HG03571 (cell line): ENCODE measurements at regions not wholly inside any gene's neighbourhood (a gene's known extent, or its start where the extent isn't known, plus 50 kb on each side); places are given as distances from the start of the nearest gene placed in this dataset.
"Not testable (repeated sequence)": the region's sequence is repeated elsewhere in the genome, so short reads cannot be mapped to it uniquely, and the experiment has no call there.

Experiments used
- ATAC-seq: cut with Tn5 transposase; IDR thresholded peaks from one replicate; pipeline ENCODE4 v1.9.1; 2021; ENCODE audit not compliant: unreplicated experiment

DNA sequence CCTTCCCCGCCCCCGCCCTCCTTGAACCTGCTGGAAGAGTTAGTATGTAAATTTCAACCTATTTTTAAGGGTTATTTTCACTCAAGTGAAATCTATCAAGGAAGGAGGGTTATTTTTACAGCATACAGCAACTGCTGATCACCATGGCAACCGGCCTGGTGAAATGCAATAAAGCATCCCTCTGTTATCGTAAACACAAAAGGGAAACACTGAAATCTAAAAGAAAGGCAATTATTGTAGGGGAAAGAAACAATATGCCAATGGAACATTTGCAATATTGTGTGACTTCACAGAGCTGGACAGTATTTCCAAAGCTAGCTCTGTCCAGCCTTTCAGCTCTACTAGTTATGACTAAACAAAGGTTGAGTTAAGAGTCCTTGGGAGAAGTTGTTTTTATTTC lies 588.3 kb upstream of the PBX1 start:
- no peak for ATAC-seq

DNA sequence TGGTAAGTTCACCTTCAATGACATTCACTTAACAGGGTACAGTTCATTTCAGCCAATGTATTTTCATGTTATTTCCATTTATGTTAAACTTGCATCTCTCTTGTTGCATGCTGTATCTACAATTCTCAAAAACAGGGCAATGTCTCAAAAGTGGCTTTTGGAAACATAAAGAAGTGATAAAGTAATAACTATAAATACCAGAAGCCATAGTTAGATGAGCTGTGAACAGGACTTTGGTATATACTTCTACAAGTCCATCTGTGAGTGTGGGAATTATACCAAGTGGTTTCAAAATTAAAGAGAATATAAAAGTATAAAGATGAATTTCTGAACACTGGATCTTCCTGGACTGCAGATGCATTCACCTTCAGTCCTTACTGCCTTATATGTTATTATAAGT lies 585.4 kb upstream of the PBX1 start:
- no peak for ATAC-seq

DNA sequence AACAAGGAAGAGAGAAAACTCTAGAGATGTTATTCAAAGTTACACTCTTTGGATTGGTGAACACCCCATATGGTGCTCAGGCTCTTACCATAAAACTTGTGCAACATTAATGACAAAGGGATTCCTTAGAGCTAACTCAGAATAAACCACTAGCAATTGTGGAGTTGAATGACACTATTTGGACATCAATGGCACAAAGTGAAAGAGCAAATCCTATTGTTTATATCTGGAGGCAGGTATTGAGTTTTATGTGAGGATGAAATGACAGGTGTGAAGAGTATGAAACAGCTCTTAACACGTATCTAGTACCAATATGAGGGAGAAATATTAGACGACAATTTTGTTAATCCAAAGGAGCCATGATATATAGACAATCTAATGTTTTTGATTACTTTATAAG lies 584.9 kb upstream of the PBX1 start:
- ATAC-seq, result no peak

DNA sequence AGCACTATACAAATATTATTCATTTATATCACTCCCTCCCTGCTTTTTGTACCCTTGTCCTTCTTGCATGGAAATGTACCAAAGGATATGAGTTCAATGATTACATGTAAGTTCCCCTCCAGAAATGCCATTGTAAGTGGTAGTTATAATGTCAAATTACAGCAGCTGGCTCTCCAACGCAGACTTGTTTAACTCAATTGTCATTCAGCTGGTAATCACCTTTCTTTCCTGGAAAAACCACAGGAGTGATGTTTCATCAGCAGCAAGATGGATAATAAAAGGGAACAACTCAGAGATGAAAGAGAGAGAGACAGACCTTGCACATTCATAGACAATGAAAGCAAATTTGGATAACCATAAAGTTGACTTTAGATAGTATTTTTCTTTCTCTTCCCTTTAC lies 578.6 kb upstream of the PBX1 start:
- no peak for ATAC-seq

DNA sequence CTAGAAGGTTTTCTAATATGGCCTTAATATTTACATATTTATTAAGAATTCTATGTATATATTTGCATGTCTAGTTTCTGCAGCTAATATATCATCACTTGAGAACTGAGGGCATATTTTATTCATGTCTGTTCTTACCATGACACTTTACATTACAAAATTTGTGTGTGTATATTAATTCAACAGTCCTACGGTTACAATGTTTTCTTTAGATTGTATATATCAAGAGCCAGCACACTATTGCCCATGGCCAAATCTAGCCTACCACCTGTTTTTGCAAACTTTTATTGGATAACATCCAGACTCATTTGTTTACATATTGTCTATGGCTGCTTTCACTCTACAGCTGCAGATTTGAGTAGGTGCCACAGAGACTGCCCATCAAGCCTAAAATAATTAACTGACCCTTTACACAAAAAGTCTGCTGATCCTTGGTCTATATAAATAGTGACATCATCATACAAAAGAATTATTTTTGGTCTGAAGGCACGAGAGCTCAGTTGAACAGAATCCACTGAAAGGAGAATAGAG lies 577.4 kb upstream of the PBX1 start:
- no peak for ATAC-seq

DNA sequence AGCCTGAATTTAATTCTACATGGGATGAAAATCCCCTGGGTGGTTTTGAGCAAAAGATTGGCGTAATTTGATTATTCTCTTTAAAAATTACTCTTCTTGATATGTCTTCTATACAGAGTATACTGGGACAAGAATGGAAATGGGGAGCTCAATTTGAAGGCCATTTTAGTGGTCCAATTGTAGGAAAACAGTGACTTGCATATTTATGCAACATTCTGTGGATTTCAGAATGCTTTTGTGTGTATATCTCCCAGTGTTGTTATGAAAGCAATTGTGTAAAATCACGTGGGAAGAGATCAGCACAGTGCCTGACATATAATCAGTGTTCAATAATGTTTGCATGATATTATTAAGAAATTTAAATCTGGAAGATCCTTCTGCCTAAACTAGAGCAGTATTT lies 575.9 kb upstream of the PBX1 start:
- no peak for ATAC-seq

DNA sequence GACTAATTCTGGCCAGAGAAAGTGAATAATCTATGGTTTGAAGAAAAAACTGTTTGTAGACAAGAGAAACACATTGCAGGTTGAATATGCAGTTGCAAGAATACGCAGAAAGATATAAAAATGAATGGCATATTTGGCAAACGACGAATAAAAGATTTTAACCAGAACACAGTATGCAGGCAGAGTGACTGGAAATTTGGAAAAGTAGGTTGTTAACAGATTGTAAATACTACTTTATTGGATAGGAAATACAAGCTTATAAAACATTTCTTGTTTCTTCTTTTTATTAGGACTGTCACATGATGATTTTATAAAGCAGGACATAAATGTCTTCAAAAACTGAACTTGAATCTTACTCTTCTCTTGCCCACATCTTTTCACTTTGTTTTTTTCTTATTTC lies 573.3 kb upstream of the PBX1 start:
- no peak for ATAC-seq

DNA sequence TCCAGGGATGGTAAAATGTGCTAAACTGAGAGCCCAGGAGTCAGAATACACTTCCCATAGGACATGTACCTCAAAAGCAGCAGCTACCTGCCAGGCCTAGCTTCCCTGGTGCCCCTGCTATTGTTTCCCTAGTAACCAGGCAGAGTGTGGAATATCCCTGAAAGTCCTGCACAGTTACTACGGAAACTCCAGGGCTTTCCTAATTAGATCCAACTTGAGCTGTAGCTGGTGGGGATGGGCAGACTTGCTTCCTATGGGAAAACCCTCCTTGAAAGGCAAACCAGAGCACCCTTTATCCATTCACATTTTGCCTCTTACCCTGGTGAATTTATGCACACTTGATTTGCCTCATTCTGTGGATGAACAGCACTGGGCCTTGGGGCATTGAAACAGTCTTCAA lies 559.9 kb upstream of the PBX1 start:
- no peak for ATAC-seq

DNA sequence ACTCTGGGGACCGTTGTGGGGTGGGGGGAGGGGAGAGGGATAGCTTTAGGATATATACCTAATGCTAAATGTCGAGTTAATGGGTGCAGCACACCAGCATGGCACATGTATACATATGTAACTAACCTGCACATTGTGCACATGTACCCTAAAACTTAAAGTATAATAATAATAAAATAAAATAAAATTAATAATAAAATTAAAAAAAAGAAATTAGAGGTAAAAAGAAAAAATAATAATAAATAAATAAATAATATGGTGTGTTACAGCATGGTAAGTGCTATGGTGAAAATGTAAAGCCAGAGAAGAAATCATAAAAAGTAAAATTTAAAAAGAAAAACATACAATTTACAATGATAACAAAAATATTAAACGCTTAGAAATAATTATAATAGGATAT lies 552.8 kb upstream of the PBX1 start:
- not testable (repeated sequence) for ATAC-seq

DNA sequence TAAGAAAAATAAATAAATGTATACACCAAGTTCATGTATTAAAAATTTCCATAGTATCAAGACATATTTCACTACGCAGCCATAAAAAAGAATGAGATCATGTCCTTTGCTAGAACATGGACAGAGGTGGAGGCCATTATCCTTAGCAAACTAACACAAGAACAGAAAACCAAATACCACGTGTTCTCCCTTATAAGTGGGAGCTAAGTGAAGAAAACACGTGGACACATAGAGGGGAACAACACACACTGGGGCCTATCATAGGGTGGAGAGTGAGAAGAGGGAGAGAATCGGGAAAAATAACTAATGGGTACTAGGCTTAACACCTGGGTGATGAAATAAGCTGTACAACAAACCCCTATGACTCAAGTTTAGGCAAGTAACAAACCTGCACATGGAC lies 552.4 kb upstream of the PBX1 start:
- no peak for ATAC-seq

DNA sequence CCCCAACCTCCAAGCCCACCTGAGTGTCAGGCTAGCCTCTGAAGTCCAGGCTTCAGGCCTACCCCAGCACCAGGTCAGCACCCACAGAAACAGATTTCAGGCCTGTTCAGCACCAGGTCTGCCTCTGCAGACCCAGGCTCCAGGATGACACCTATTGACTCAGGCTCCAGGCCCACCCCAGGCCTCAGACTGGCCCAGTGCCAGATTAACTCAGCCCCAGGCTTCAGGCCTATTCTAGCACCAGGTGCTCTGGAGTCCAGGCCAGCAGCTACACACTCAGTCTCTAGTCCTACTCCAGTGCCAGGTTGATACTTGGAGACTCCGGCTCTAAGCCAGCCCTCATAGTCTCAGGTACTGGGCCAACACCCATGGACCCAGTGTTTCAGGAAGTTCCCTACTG lies 541.7 kb upstream of the PBX1 start:
- ATAC-seq, result no peak

DNA sequence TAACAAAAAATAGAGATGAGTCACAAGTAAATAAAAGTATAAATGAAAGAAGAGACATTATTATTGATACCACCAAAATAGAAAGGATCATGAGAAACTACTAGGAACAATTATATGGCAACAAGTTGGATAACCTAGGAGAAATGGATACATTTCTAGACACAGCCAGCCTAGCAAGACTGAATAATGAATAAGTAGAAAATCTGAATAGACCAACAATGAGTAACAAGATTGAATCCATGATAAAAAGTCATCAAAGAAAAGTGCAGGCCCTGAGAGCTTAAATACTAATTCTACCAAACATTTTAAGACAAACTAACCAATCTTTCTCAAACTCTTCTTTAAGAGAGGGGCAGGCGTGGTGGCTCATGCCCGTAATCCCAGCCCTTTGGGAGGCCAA lies 538.6 kb upstream of the PBX1 start:
- ATAC-seq, result no peak

DNA sequence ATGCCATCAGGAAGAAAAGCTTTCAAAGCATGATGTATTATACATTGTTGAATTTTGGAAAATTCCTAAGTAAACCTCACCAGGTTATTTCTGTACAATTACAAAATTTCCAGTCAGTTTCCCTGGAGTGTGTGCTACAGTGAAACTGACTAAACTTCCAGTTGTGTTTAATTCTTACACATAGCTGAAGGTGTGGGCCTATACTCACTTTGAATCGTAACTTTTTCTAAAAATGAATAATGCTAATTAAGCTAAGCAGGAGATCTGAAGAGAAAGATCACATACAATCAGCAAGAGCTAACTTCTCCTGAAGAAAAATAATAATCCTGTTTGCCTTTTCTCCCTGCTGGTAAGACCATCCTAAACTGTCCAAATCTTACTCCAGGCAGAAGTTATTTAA lies 537.2 kb upstream of the PBX1 start:
- ATAC-seq, result no peak

DNA sequence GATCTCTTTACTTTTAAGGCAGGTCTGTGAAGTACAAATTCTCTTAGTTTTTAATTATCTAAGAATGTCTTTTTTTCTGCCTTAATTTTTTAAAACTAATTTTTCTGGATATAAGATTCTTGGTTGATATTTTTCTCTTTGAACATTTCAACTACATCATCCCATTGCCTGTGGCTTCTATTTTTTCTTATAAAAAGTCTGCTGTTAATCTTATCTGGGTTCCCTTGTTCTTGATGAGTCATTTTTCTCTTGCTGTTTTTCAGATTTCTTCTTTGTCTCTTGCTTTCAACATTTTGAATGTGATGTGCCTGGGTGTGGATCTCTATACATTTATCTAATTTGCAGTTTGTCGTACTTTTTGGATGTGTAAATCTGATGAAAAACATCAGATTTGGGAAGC lies 525.2 kb upstream of the PBX1 start:
- no peak for ATAC-seq

DNA sequence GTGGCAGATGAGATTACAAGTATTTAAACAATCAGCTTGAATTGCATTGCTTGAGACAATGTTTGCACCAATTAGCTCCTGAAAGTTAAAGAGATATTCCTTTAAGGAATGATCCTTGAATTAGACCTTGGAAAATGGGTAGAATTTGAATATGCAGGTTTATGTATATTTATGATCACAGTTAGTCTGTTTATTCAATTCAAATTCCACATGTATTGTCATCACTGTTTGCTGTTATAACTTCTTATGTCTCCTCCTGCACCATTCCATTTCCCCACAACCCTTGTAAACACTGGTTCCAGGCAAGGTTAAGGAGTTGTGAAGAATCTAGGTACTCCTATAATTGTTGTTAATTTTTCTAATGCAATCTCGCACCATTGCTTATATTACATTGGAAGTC lies 518.2 kb upstream of the PBX1 start:
- ATAC-seq, result no peak

DNA sequence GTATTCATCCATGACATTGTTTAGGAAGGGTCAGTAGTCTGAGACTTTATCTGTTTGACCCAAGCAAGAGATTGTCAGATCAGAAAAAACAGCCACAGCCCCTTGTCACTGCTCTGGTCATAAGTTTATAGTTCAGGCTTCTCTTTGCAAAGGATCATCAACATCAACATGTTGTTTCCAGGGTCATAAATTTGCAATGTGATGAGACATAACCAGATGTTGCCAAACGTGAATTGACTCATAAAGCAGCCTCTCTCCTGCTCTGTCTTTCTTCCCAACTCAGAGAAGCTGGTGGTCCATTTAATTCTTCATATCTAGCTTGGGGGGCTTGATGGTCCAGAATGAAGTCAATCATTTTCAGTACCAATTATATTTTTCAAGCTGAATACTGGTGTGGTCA lies 507.2 kb upstream of the PBX1 start:
- ATAC-seq, result no peak

DNA sequence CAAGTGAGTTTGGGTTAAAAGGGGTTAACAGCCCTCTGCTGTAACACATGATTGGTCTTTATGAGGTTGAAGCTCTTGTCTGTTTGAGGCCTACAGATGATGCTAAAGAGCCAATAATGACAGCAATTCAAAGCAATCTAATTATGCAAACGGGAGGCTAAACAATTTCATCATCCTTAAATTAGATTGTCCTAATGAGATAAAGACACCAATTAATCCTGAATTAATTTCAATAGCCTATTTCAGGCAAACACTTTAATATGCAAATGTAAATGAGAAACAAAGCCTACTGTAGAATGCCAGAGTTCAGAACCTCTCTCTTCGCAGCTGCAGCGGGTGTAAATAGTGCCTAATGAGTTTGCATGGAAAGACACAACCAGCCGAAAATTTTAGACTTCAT lies 504.7 kb upstream of the PBX1 start:
- ATAC-seq, result no peak

DNA sequence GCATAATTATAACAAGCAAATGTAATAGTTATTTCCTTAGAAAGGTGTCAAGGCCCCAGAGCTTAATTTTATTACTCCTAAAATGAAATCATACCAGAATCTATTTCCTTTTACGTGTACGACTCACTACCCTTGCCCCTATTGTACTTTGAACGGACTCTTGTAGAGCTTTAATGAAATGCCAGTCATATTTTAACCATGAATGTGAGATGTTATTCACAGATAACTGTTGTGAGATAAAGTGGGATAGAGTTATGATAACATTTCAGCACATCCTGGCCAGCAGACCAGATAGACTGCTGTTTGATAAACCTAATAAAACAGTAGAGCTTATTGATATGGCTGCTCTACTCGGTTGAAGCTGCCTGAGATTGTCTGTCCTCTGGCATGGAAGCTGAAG lies 500.8 kb upstream of the PBX1 start:
- no peak for ATAC-seq

DNA sequence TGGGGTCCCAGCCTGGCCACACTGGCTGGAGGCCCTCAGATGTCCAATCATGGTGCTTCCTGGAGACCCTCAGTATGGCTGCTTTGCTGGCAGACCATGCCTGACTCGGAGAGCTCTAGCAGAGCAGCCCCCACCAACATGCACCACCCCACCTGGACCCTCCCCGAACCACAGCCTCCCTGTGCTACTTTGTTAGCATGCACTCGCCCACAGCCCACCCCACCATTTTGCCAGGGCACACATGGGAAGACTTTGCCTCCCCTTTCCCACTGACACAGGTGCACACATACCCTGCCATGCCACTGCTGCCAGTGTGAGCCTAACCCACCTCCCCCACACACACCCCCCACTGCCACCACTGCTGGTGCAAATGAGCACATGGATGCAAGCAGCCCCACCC lies 497.5 kb upstream of the PBX1 start:
- ATAC-seq, result no peak

DNA sequence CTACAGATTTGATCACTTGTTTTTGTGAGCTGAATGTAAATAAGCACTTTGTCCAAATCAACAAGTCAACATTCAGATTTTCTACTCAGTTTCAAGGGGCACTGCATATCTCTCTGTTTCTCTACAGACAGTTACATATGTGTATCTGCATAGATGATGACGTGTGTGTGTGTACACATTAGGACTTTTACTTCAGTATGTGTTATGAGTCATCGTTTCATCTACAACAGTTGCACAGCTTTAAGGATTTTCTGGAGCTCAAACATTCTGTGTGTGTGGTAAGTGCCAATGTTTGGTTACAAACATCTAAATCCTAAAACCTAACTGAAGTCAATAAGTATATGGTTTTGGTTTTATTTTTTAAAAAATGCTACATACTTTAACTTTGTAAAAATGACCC lies 494.5 kb upstream of the PBX1 start:
- ATAC-seq, result no peak

DNA sequence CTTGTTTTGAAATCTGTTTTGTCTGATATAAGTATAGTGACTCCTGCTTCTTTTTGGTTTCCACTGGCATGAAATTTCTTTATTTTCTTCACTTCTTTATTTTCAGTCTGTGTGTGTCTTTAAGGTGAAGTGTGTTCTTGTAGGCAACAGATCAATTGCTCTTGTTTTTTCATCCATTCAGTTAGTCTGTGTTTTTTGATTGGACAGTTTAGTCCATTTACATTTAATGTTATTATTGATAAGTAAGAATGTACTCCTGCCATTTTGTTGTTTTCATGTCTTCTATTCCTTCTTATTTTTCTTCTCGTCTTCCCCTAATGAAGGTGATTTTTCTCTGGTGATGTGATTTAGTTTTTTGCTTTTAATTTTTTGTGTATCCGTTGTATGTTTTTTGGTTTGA lies 487.7 kb upstream of the PBX1 start:
- ATAC-seq, result no peak

DNA sequence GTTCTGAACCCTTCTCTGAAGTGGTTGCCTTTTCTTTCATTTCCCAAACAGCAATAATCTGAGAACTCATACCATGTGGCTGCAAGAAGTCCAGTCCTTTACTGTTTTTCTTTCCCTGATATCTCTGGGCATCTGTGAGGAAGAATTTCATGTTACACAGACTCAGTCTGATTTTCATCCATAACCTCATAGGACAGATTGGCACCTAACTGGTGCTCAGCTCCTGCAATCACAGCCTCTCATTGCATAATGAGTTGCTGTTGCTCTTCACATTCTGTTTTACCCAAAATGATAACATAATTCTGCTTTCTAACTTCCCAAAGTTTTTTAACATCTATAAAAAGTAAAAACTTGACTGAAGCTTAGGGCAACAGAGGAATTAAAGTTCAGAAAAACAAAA lies 472.2 kb upstream of the PBX1 start:
- no peak for ATAC-seq

DNA sequence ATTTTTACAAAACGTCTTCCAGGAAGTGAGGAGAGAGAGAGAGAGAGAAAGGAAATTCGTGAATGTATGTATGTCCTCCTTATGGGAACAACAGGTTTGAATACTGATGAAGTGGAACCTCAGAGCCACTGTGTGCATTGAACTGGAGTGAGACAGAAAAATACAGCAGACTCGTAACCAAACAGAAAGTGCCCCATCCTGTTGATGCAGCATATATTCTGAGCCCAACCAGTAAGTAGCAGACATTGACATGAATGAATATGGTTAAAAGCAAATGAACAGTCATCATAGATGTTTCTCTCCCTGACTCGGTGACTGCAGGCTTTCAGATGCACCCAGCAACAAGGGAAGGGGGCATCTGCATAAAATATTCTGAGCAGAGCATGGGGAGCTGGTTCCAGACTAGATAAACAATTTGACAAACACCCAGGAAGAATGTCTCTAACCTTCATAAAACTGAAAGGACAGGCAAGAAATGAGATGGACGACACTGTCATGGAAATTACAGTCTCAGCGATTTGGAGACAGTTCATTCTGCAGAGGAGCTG lies 471.0 kb upstream of the PBX1 start:
- no peak for ATAC-seq
